ENCODE measurements at regions not wholly inside any gene's neighbourhood (a gene's known extent, or its start where the extent isn't known, plus 50 kb on each side); places are given as distances from the start of the nearest gene placed in this dataset.

DNA sequence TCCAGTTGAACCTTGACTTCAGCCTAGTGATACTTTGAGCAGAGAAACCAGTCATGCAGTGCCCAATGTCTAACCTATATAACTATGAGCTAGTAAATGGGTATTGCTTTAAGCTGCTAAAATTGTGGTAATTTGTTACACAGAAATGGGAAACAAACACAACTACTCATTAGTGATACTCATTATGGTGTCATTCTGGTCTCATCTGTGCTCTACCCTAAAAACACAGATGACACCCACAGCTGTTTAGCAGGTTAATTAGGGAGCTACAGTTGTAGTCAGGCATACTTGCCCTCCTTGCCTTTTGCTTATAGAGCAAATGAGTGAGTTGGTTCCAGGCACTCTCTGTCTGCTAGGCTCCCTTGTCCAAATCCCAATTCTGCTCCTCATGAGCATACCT is 50.0 kb upstream of the ATF7IP start:
- no peak overlapping the region for H3K27ac ChIP-seq
- no peak for DNase-seq (ENCODE audit: low read depth, low spot score)
